Ascending aorta (tissue), 2 donors: ENCODE measurements at regions not wholly inside any gene's neighbourhood (a gene's known extent, or its start where the extent isn't known, plus 50 kb on each side); places are given as distances from the start of the nearest gene placed in this dataset.

ENCODE experiments used
- DNase-seq, 2 donors: peaks; one replicate each; pipeline ENCODE4 v3.0.0-alpha.2; 2019; ENCODE audit warnings: low spot score in 2 of 2
- H3K27ac ChIP-seq, 2 donors: fragments of 200-600 bp; sonication (generic); one replicate each; pipeline ENCODE4 v1.5.1; 2016 to 2017; ENCODE audit warnings: mild to moderate bottlenecking in 1 of 2
- H3K27me3 ChIP-seq: fragments of 200-600 bp; sonication (generic); one replicate; pipeline ENCODE4 v1.5.1; 2017
- H3K36me3 ChIP-seq, 2 donors: fragments of 200-600 bp; sonication (generic); one replicate each; pipeline ENCODE4 v1.5.1; 2016
- H3K4me1 ChIP-seq, 2 donors: fragments of 200-600 bp; sonication (generic); one replicate each; pipeline ENCODE4 v1.5.1; 2016 to 2017; ENCODE audit warnings: mild to moderate bottlenecking in 1 of 2
- H3K4me3 ChIP-seq, 2 donors: fragments of 200-600 bp; sonication (generic); one replicate each; pipeline ENCODE4 v1.5.1; 2016 to 2017; ENCODE audit warnings: mild to moderate bottlenecking in 1 of 2
- H3K9me3 ChIP-seq, 2 donors: fragments of 200-600 bp; sonication (generic); one replicate each; pipeline ENCODE4 v1.5.1; 2016
- intact Hi-C: fragments of 100-400 bp; cut with DNase I; formaldehyde crosslinking; loops from one replicate; pipeline ENCODE4 v1.15.1; 2023
- TF ChIP-seq, protein P1 (sequence below), 3 experiments: fragments of 200-600 bp in 2 of 3; fragments of 450-650 bp in 1 of 3; sonication (generic) in 2 of 3; IDR thresholded peaks; one replicate each; pipeline ENCODE4 v1.5.1; 2016 to 2019; ENCODE audit warnings: antibody characterized with exemption in 3 of 3, mild to moderate bottlenecking in 1 of 3, moderate library complexity in 1 of 3

DNA sequence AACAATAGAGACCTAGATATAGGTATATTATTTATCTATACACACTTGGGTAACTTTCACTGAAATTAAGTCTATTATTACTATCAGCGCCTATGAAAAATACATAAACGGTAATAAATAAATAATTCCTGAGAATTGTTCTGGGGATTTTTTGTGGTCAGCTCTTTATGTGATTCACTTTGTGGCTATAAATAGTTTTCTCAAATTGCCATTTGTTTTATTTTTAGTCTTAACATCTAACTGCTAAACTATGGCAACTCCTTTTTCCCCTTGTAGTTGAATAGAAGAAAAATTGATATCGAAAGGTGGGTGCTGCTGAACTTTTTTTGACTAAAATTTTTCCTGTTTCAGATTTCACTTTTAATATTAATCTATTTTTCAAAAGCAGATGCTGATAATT lies 189.0 kb downstream of the VGLL3 start:
- H3K9me3 ChIP-seq, result no peaks in the 10 kb centered on the region
- H3K4me3 ChIP-seq, result no peak overlapping the region
- no peak for DNase-seq
- no peaks in the 10 kb centered on the region for H3K36me3 ChIP-seq
- TF ChIP-seq, protein P1, sequence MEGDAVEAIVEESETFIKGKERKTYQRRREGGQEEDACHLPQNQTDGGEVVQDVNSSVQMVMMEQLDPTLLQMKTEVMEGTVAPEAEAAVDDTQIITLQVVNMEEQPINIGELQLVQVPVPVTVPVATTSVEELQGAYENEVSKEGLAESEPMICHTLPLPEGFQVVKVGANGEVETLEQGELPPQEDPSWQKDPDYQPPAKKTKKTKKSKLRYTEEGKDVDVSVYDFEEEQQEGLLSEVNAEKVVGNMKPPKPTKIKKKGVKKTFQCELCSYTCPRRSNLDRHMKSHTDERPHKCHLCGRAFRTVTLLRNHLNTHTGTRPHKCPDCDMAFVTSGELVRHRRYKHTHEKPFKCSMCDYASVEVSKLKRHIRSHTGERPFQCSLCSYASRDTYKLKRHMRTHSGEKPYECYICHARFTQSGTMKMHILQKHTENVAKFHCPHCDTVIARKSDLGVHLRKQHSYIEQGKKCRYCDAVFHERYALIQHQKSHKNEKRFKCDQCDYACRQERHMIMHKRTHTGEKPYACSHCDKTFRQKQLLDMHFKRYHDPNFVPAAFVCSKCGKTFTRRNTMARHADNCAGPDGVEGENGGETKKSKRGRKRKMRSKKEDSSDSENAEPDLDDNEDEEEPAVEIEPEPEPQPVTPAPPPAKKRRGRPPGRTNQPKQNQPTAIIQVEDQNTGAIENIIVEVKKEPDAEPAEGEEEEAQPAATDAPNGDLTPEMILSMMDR (IDR thresholded peaks at IDR 0.05), result no peak
- intact Hi-C loops, result no loop called here
- H3K27me3 ChIP-seq, result no peaks in the 10 kb centered on the region
- no peaks in the 10 kb centered on the region for H3K4me1 ChIP-seq
- H3K27ac ChIP-seq, result no peak overlapping the region

DNA sequence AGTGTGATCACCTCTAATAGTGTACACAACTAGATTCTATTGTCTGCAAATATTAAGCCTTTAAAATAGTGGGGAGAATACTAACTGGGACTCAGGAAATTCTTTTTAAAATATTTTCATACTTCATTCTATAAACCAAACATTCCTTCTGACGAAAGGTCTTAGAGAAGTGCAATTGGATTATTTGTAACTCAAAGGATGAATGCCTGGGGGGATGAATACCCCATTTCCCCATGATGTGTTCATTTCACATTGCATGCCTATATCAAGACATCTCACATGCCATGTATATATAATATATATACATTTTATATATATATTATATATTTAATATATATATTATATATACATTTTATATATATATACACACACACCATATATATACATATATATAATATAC lies 189.9 kb downstream of the VGLL3 start:
- H3K4me1 ChIP-seq, result no peaks in the 10 kb centered on the region
- TF ChIP-seq, protein P1 (IDR thresholded peaks at IDR 0.05), result no peak
- DNase-seq, result no peak
- no peaks in the 10 kb centered on the region for H3K27me3 ChIP-seq
- no peak overlapping the region for H3K27ac ChIP-seq
- H3K4me3 ChIP-seq, result no peak overlapping the region
- no peaks in the 10 kb centered on the region for H3K36me3 ChIP-seq
- H3K9me3 ChIP-seq, result no peaks in the 10 kb centered on the region
- intact Hi-C loops, result no loop called here

DNA sequence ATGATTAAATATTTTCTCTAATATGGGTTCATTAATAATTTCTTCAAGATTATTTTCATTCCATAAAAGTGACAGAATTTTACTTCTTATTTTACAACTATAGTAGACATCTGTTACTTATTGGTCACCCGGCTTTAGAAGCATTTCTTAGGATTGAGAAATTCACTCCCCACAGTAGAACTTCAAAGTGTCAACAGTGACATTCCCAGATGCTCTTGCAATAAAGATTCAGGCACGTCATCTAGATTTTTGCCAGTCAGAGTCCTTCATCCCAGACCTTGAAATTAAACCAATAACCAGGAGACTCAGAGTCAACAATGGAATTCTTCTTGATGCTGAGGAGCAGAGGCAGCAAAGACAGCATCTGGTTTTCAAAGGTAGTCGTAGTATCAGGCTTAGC lies 190.8 kb downstream of the VGLL3 start:
- no peaks in the 10 kb centered on the region for H3K9me3 ChIP-seq
- TF ChIP-seq, protein P1 (IDR thresholded peaks at IDR 0.05), result no peak
- H3K27me3 ChIP-seq, result no peaks in the 10 kb centered on the region
- DNase-seq, result no peak
- H3K4me3 ChIP-seq, result no peak overlapping the region
- H3K4me1 ChIP-seq, result no peaks in the 10 kb centered on the region
- no peak overlapping the region for H3K27ac ChIP-seq
- intact Hi-C loops, result no loop called here
- H3K36me3 ChIP-seq, result no peaks in the 10 kb centered on the region

DNA sequence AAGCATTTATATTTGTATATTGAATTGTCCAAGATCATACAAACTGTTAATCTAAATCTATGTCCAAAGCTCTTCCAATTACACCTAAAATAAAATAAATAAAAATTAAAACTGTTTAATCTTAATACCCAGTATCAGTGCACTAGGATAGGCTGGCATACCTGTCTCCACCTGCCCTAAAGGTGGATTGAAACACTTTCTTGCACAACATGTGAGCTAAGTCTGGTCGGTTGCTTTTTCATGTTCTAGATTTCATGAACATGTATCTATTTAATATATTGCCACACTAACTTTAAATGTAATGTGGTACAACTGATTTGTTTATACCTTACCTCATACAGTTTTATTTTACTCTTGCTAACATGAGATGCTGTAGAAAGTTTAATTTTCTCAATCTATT lies 193.0 kb downstream of the VGLL3 start:
- TF ChIP-seq, protein P1 (IDR thresholded peaks at IDR 0.05), result no peak
- H3K4me3 ChIP-seq, result no peak overlapping the region
- no peak overlapping the region for H3K27ac ChIP-seq
- no peaks in the 10 kb centered on the region for H3K9me3 ChIP-seq
- H3K4me1 ChIP-seq, result peaks cover 0 to 15% of the 10 kb centered on the region in 2 donors
- no peaks in the 10 kb centered on the region for H3K27me3 ChIP-seq
- intact Hi-C loops, result no loop called here
- no peaks in the 10 kb centered on the region for H3K36me3 ChIP-seq
- DNase-seq, result no peak

DNA sequence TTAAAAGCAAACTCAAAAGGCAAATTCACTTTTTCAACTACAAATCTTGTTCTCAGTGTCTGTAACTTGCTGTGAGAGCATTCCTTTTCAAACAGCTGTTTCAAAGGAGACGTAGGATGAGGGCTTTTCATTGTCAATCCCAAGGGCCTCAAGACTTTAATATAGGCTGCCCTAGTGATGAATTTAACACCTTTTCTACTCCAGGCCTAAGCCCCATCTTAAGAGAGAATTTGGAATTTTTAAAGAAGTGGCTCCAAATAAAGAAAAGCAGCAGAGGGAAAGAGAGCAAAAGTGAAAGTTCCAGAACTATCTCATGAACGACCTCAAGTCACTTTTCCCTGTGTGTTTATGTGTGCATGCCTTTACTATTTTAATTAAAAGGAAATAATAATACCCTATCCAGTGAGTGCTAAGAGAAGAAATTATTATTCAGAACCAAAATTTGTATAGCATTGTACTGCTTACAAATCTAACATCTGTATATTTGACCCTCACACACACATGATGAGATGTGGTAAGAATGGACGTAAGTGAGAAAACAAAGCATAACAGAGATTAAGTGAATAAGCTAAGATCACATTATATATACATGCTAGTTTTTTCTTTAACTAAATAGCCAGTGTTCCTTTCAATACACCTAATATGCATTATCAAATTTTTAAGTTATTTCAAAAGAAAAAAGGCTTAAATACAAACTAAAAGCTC lies 196.4 kb downstream of the VGLL3 start:
- intact Hi-C loops, result loop anchor here (2.0 to 5.0 kb wide), 2 partner anchors 143 to 196 kb away; partner anchors contain the start of gene VGLL3
- H3K27ac ChIP-seq, result peak overlapping the region; percentile 88 to 89
- TF ChIP-seq, protein P1 (IDR thresholded peaks at IDR 0.05), result no peak
- H3K4me3 ChIP-seq, result peak overlapping the region; percentile 16 to 39
- H3K9me3 ChIP-seq, result no peaks in the 10 kb centered on the region
- no peak for DNase-seq
- H3K36me3 ChIP-seq, result no peaks in the 10 kb centered on the region
- no peaks in the 10 kb centered on the region for H3K27me3 ChIP-seq
- H3K4me1 ChIP-seq, result peaks cover 0 to 15% of the 10 kb centered on the region in 2 donors
